ENCODE measurements at regions not wholly inside any gene's neighbourhood (a gene's known extent, or its start where the extent isn't known, plus 50 kb on each side); places are given as distances from the start of the nearest gene placed in this dataset.
A peak's percentile ranks its signal among the peaks of the same experiment; 100 is the strongest.
"Not testable (repeated sequence)": the region's sequence is repeated elsewhere in the genome, so short reads cannot be mapped to it uniquely, and the experiment has no call there.

GRCh38 chr21:19540287-19540686, 1136.7 kb upstream of the TMPRSS15 start:
- no peak for DNase-seq

GRCh38 chr21:19541602-19542001, 1138.0 kb upstream of the TMPRSS15 start:
- no peak for DNase-seq

GRCh38 chr21:19544493-19544892, 1140.9 kb upstream of the TMPRSS15 start:
- DNase-seq: not testable (repeated sequence)

GRCh38 chr21:19547951-19548840, 1144.6 kb upstream of the TMPRSS15 start:
- no peak for DNase-seq

GRCh38 chr21:19553919-19554615, 1150.5 kb upstream of the TMPRSS15 start:
- peak; percentile 26 to 56 for DNase-seq

- no peak for DNase-seq
Measured at GRCh38 chr21:19557046-19557445, 1153.5 kb upstream of the TMPRSS15 start.

- no peak for DNase-seq
Measured at GRCh38 chr21:19557488-19557887, 1153.9 kb upstream of the TMPRSS15 start.

- DNase-seq: no peak
Measured at GRCh38 chr21:19565587-19565986, 1162.0 kb upstream of the TMPRSS15 start.

GRCh38 chr21:19566975-19567374, 1163.4 kb upstream of the TMPRSS15 start:
- DNase-seq: no peak

- DNase-seq: no peak
Measured at GRCh38 chr21:19577381-19577780, 1173.8 kb upstream of the TMPRSS15 start.

GRCh38 chr21:19590044-19590443, 1186.5 kb upstream of the TMPRSS15 start:
- DNase-seq: no peak

GRCh38 chr21:19603011-19603593, 1199.5 kb upstream of the TMPRSS15 start:
- peak in 1 of 2 experiments; percentile 15 for DNase-seq

GRCh38 chr21:19608101-19608621, 1204.6 kb upstream of the TMPRSS15 start:
- peak; percentile 75 to 79 for DNase-seq

- no peak for DNase-seq
Measured at GRCh38 chr21:19609611-19610010, 1206.0 kb upstream of the TMPRSS15 start.

- no peak for DNase-seq
Measured at GRCh38 chr21:19621837-19622496, 1218.4 kb upstream of the TMPRSS15 start.

- DNase-seq: no peak
Measured at GRCh38 chr21:19640964-19641363, 1237.4 kb upstream of the TMPRSS15 start.

- DNase-seq: no peak
Measured at GRCh38 chr21:19648391-19648790, 1244.8 kb upstream of the TMPRSS15 start.

- no peak for DNase-seq
Measured at GRCh38 chr21:19683492-19683891, 1279.9 kb upstream of the TMPRSS15 start.

GRCh38 chr21:19684328-19684727, 1280.7 kb upstream of the TMPRSS15 start:
- DNase-seq: no peak

GRCh38 chr21:19692231-19692630, 1288.6 kb upstream of the TMPRSS15 start:
- DNase-seq: no peak

- DNase-seq: no peak
Measured at GRCh38 chr21:19695796-19696195, 1292.2 kb upstream of the TMPRSS15 start.

- DNase-seq: no peak
Measured at GRCh38 chr21:19700476-19700875, 1296.9 kb upstream of the TMPRSS15 start.

GRCh38 chr21:19702726-19703125, 1295.5 kb upstream of the NCAM2 start:
- no peak for DNase-seq

Data from NCI-H446 (cell line).